ENCODE measurements at regions not wholly inside any gene's neighbourhood (a gene's known extent, or its start where the extent isn't known, plus 50 kb on each side); places are given as distances from the start of the nearest gene placed in this dataset.

GRCh38 chr4:162787120-162787519 is 379.6 kb downstream of the NAF1 start:
- H3K4me3 ChIP-seq (ENCODE audit: low read depth, low read length, poor library complexity, severe bottlenecking), result no peak overlapping the region
- no peaks in the 10 kb centered on the region for H3K9me3 ChIP-seq (ENCODE audit: low read depth, low read length, poor library complexity, severe bottlenecking)
- H3K36me3 ChIP-seq (ENCODE audit: insufficient read depth, low read length, poor library complexity, severe bottlenecking), result no peaks in the 10 kb centered on the region
- no peak for DNase-seq (ENCODE audit: low spot score)
- no peaks in the 10 kb centered on the region for H3K27me3 ChIP-seq (replicated peaks; ENCODE audit: insufficient read depth, low read depth, low read length, poor library complexity)
- intact Hi-C loops (cut with micrococcal nuclease; ENCODE audit: unreplicated experiment), result no loop called here
- no peaks in the 10 kb centered on the region for H3K4me1 ChIP-seq (ENCODE audit: insufficient read depth, low read length, poor library complexity, severe bottlenecking)
- CTCF ChIA-PET, result no interaction called here
- no peak overlapping the region for H3K27ac ChIP-seq (ENCODE audit: low read depth, low read length, poor library complexity, severe bottlenecking)
- BruUV-seq (replicated peaks), result no TSS peak
- no peak for TF ChIP-seq CTCF (conservative IDR thresholded peaks at IDR 0.05; ENCODE audit: low read depth, low read length)
- no peak for TF ChIP-seq EZH2 (IDR thresholded peaks at IDR 0.05; ENCODE audit: borderline replicate concordance, low read depth, low read length, poor library complexity, severe bottlenecking)
- POLR2A ChIA-PET (ENCODE audit: low non-redundant PET), result no interaction called here

- DNase-seq (ENCODE audit: low spot score), result no peak
- BruUV-seq (replicated peaks), result no TSS peak
- no peak overlapping the region for H3K27ac ChIP-seq (ENCODE audit: low read depth, low read length, poor library complexity, severe bottlenecking)
- intact Hi-C loops (cut with micrococcal nuclease; ENCODE audit: unreplicated experiment), result no loop called here
- no peaks in the 10 kb centered on the region for H3K4me1 ChIP-seq (ENCODE audit: insufficient read depth, low read length, poor library complexity, severe bottlenecking)
- no peak overlapping the region for H3K4me3 ChIP-seq (ENCODE audit: low read depth, low read length, poor library complexity, severe bottlenecking)
- H3K36me3 ChIP-seq (ENCODE audit: insufficient read depth, low read length, poor library complexity, severe bottlenecking), result no peaks in the 10 kb centered on the region
- TF ChIP-seq EZH2 (IDR thresholded peaks at IDR 0.05; ENCODE audit: borderline replicate concordance, low read depth, low read length, poor library complexity, severe bottlenecking) (no peak), CTCF (conservative IDR thresholded peaks at IDR 0.05; ENCODE audit: low read depth, low read length) (no peak)
- ChIA-PET CTCF (no interaction called here), POLR2A (ENCODE audit: low non-redundant PET) (no interaction called here)
- H3K27me3 ChIP-seq (replicated peaks; ENCODE audit: insufficient read depth, low read depth, low read length, poor library complexity), result no peaks in the 10 kb centered on the region
- H3K9me3 ChIP-seq (ENCODE audit: low read depth, low read length, poor library complexity, severe bottlenecking), result no peaks in the 10 kb centered on the region
Measured at GRCh38 chr4:162782778-162783525, 383.7 kb downstream of the NAF1 start.

GRCh38 chr4:162782096-162782777 is 384.5 kb downstream of the NAF1 start:
- BruUV-seq (replicated peaks), result no TSS peak
- POLR2A ChIA-PET (ENCODE audit: low non-redundant PET), result no interaction called here
- TF ChIP-seq CTCF (conservative IDR thresholded peaks at IDR 0.05; ENCODE audit: low read depth, low read length), result no peak
- no peak for TF ChIP-seq EZH2 (IDR thresholded peaks at IDR 0.05; ENCODE audit: borderline replicate concordance, low read depth, low read length, poor library complexity, severe bottlenecking)
- H3K4me1 ChIP-seq (ENCODE audit: insufficient read depth, low read length, poor library complexity, severe bottlenecking), result no peaks in the 10 kb centered on the region
- DNase-seq (ENCODE audit: low spot score), result no peak
- H3K4me3 ChIP-seq (ENCODE audit: low read depth, low read length, poor library complexity, severe bottlenecking), result no peak overlapping the region
- H3K9me3 ChIP-seq (ENCODE audit: low read depth, low read length, poor library complexity, severe bottlenecking), result no peaks in the 10 kb centered on the region
- CTCF ChIA-PET, result no interaction called here
- intact Hi-C loops (cut with micrococcal nuclease; ENCODE audit: unreplicated experiment), result no loop called here
- no peak overlapping the region for H3K27ac ChIP-seq (ENCODE audit: low read depth, low read length, poor library complexity, severe bottlenecking)
- no peaks in the 10 kb centered on the region for H3K27me3 ChIP-seq (replicated peaks; ENCODE audit: insufficient read depth, low read depth, low read length, poor library complexity)
- no peaks in the 10 kb centered on the region for H3K36me3 ChIP-seq (ENCODE audit: insufficient read depth, low read length, poor library complexity, severe bottlenecking)

All from A673 (cell line).